MM.1S (cell line): ENCODE measurements at regions not wholly inside any gene's neighbourhood (a gene's known extent, or its start where the extent isn't known, plus 50 kb on each side); places are given as distances from the start of the nearest gene placed in this dataset.

Source experiments
- EZH2 ChIP-seq: fragments of 300-600 bp; sonication (generic); optimal IDR thresholded peaks from 2 replicates; pipeline ENCODE3; 2017; ENCODE audit warnings: low read depth, mild to moderate bottlenecking, antibody characterized with exemption, low read length, mixed read lengths
- EZH2phosphoT487 ChIP-seq: fragments of 300-600 bp; sonication (generic); IDR thresholded peaks from 2 replicates; pipeline ENCODE4 v1.6.1; 2018; ENCODE audit warnings: antibody characterized with exemption, low read length
- TF ChIP-seq, protein P1 (sequence below): fragments of 300-600 bp; sonication (generic); IDR thresholded peaks from 2 replicates; pipeline ENCODE4 v1.5.1; 2016; ENCODE audit warnings: antibody characterized with exemption, low read length, mixed read lengths

DNA sequence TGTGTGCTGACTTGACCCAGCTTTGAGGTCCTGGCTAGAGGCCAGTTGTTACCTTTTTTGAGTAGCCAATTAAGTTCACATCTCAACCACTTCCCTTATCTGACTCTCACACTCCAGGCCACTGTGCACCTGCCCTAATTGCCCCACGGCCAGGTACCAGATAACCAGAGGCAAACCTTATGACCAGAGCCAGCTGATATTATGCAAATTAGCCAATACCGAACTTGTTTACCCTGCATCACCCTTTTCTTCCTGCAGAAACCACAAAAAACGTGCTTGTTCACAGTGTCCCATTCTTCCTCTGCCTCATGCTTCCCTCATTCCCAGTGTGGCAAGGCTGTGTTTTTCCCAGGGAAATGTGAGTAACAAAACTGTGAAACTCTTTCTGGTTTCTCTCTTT is 89.3 kb downstream of the HTR1B start:
- TF ChIP-seq EZH2: no peak
- TF ChIP-seq, protein P1, sequence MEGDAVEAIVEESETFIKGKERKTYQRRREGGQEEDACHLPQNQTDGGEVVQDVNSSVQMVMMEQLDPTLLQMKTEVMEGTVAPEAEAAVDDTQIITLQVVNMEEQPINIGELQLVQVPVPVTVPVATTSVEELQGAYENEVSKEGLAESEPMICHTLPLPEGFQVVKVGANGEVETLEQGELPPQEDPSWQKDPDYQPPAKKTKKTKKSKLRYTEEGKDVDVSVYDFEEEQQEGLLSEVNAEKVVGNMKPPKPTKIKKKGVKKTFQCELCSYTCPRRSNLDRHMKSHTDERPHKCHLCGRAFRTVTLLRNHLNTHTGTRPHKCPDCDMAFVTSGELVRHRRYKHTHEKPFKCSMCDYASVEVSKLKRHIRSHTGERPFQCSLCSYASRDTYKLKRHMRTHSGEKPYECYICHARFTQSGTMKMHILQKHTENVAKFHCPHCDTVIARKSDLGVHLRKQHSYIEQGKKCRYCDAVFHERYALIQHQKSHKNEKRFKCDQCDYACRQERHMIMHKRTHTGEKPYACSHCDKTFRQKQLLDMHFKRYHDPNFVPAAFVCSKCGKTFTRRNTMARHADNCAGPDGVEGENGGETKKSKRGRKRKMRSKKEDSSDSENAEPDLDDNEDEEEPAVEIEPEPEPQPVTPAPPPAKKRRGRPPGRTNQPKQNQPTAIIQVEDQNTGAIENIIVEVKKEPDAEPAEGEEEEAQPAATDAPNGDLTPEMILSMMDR: no peak
- TF ChIP-seq EZH2phosphoT487: no peak
